ENCODE measurements at regions not wholly inside any gene's neighbourhood (a gene's known extent, or its start where the extent isn't known, plus 50 kb on each side); places are given as distances from the start of the nearest gene placed in this dataset.

DNA sequence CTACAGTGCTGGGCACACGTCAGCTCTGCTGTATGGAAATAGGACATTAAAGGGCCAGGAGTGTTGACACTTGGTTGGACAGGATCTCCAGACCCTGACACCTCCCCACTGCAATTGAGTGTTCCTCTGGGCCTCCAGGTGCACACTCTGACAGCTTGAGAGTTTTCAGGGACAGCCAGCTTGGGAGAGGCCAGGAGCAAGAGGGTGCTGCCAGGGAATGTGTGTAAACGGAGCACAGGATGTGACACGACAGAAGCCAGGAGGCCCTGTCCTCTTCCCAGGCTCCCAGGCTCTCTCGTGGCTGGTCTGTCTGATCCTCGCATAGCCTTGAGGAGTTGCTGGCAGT, 318.1 kb upstream of the HS6ST1 start:
- no peak for DNase-seq (ENCODE audit: low read depth)
- TF ChIP-seq, protein P1, sequence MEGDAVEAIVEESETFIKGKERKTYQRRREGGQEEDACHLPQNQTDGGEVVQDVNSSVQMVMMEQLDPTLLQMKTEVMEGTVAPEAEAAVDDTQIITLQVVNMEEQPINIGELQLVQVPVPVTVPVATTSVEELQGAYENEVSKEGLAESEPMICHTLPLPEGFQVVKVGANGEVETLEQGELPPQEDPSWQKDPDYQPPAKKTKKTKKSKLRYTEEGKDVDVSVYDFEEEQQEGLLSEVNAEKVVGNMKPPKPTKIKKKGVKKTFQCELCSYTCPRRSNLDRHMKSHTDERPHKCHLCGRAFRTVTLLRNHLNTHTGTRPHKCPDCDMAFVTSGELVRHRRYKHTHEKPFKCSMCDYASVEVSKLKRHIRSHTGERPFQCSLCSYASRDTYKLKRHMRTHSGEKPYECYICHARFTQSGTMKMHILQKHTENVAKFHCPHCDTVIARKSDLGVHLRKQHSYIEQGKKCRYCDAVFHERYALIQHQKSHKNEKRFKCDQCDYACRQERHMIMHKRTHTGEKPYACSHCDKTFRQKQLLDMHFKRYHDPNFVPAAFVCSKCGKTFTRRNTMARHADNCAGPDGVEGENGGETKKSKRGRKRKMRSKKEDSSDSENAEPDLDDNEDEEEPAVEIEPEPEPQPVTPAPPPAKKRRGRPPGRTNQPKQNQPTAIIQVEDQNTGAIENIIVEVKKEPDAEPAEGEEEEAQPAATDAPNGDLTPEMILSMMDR (IDR thresholded peaks at IDR 0.05; ENCODE audit: insufficient read depth, low read depth, low read length, missing control alignments), result no peak
- H3K4me3 ChIP-seq (ENCODE audit: low read length), result no peak overlapping the region

DNA sequence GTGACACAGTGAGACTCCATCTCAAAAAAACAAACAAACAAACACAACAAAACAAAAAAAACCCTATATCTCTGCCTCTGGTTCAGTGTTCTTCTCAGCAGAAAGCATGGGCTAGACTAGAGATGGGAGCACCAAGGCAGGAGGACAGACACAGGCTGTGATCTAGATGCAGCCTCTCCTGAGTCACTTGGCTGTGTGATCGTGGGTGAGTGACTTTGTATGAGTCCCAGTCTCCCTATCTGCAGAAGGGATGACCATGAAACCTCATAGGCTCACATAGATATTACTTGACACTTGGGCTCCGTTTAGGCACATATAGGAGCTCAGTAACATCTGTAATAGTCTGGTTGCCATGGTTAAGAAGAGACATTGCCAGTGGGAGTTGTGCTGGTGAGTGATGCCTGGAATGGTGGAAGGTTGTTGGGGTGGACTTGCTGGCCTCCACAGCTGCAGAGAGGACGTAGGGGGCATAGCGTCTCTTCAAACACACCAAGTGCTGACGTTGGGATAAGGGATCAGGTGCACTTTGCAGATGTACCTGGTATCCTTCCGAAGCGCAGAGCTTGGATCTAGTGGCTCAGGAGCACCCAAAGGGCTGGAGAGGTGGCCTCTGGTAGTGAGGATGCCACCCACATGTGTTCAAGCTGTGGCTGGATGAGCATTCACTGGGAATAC, 318.9 kb upstream of the HS6ST1 start:
- TF ChIP-seq, protein P1 (IDR thresholded peaks at IDR 0.05; ENCODE audit: insufficient read depth, low read depth, low read length, missing control alignments), result no peak
- no peak overlapping the region for H3K4me3 ChIP-seq (ENCODE audit: low read length)
- no peak for DNase-seq (ENCODE audit: low read depth)

GRCh38 chr2:128638341-128639119, 319.9 kb upstream of the HS6ST1 start:
- DNase-seq (ENCODE audit: low read depth), result no peak
- TF ChIP-seq, protein P1 (IDR thresholded peaks at IDR 0.05; ENCODE audit: insufficient read depth, low read depth, low read length, missing control alignments), result no peak
- H3K4me3 ChIP-seq (ENCODE audit: low read length), result no peak overlapping the region

GRCh38 chr2:128639120-128639477, 320.4 kb upstream of the HS6ST1 start:
- no peak for DNase-seq (ENCODE audit: low read depth)
- TF ChIP-seq, protein P1 (IDR thresholded peaks at IDR 0.05; ENCODE audit: insufficient read depth, low read depth, low read length, missing control alignments), result no peak
- H3K4me3 ChIP-seq (ENCODE audit: low read length), result no peak overlapping the region

GRCh38 chr2:128639693-128640092, 321.0 kb upstream of the HS6ST1 start:
- H3K4me3 ChIP-seq (ENCODE audit: low read length), result no peak overlapping the region
- TF ChIP-seq, protein P1 (IDR thresholded peaks at IDR 0.05; ENCODE audit: insufficient read depth, low read depth, low read length, missing control alignments), result no peak
- DNase-seq (ENCODE audit: low read depth), result no peak

DNA sequence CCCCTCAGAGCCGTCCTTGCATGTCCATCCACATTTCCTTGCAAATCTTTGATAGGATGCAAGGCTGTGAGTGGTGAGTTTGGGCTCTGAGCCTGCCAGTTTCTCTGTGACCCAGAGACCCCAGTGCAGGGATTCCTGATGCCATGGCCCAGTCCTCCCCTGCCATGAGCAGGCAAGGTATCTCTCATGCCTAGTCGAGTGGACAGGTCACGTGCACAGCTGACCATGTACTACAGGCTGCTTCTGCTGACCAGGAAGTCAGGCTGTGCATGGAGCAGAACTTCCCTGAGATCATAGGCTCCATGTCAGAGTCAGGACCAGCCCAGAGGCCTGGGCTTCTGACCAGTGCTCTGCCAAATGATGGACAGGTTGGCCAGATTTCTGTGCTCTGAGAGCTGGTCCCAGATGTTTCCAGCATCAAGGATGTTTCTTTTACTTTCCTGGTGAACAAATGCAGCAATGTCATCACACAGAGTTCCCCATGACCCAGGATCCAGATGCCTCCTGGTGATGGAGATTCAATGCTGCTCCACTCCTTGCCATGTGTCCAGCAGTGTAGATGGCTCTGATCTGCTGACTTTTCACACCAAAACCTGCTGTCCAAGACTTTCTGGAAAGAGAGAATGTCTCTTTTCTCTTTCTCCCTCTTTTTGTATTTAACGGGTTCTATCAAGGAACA, 321.6 kb upstream of the HS6ST1 start:
- H3K4me3 ChIP-seq (ENCODE audit: low read length), result no peak overlapping the region
- TF ChIP-seq, protein P1 (IDR thresholded peaks at IDR 0.05; ENCODE audit: insufficient read depth, low read depth, low read length, missing control alignments), result no peak
- no peak for DNase-seq (ENCODE audit: low read depth)

Measured in epithelial cell of esophagus (primary cell).